GM12878 (cell line): ENCODE measurements at regions not wholly inside any gene's neighbourhood (a gene's known extent, or its start where the extent isn't known, plus 50 kb on each side); places are given as distances from the start of the nearest gene placed in this dataset.
"Not testable (repeated sequence)": the region's sequence is repeated elsewhere in the genome, so short reads cannot be mapped to it uniquely, and the experiment has no call there.

Experiments used
- CHD2 ChIP-seq: IDR thresholded peaks from 2 replicates; pipeline ENCODE4 v1.6.1; 2011; ENCODE audit warnings: low read depth, low read length, improper control_type of control experiment, borderline replicate concordance
- RELA ChIP-seq: fragments of 450-650 bp; IDR thresholded peaks from 2 replicates; pipeline ENCODE4 v1.8.0; 2014; ENCODE audit warnings: borderline replicate concordance; ENCODE audit not compliant: partially characterized antibody
- SMC3 ChIP-seq: IDR thresholded peaks from 2 replicates; pipeline ENCODE4 v1.6.1; 2011; ENCODE audit warnings: low read length, improper control_type of control experiment, borderline replicate concordance
- YY1 ChIP-seq: IDR thresholded peaks from 2 replicates; pipeline ENCODE4 v1.6.1; 2011; ENCODE audit warnings: low read depth, mild to moderate bottlenecking, low read length

- not testable (repeated sequence) for TF ChIP-seq RELA, CHD2, YY1, SMC3
These were observed 176.1 kb downstream of the BTBD3 start for GRCh38 chr20:12093797-12094190.
